HUDEP-2 (cell line): ENCODE measurements at regions not wholly inside any gene's neighbourhood (a gene's known extent, or its start where the extent isn't known, plus 50 kb on each side); places are given as distances from the start of the nearest gene placed in this dataset.
A peak's percentile ranks its signal among the peaks of the same experiment; 100 is the strongest.

Source experiments
- DNase-seq, 76 experiments: peaks; one replicate each; lab custom pipeline; 2025; ENCODE audit not compliant: unreplicated experiment in 76 of 76; lab: John Stamatoyannopoulos, UW

DNA sequence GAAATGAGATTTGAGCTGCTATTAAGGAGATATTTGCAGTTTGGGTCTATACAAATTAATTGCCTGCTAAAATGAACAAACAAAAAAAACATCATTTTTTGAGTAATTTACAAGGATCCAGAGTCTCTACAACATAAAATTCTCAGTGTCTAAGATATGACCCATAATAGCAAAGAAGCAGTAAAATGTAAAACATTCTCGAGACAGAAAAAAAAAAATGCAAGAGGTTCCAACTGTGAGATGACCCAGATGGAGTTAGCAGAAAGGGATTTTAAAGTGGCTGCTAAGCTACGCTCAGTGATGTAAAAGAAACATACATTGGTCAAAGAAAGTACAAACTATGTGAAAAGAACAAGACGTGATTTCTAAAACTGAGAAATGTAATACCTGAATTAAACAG lies 471.0 kb downstream of the SH2D4B start:
- no peak for DNase-seq

DNA sequence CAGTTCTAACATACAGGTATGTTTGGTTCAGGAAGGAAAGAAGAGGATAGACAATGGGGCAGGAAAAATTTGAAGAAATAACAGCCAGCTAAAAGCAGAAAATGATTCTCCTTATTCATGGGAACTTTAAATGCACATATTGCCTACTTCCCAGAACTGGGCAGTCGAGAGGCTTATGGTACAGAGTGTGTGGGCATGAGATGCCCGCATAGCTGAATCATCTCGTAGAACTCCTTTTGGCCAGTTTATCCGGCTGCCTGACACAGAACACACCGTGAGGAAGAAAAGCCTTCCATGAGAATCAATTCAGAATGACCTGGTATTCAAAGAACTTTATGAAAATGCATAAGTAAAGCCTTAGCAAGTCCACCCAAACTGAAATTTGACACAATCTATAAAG lies 471.6 kb downstream of the SH2D4B start:
- DNase-seq = no peak

DNA sequence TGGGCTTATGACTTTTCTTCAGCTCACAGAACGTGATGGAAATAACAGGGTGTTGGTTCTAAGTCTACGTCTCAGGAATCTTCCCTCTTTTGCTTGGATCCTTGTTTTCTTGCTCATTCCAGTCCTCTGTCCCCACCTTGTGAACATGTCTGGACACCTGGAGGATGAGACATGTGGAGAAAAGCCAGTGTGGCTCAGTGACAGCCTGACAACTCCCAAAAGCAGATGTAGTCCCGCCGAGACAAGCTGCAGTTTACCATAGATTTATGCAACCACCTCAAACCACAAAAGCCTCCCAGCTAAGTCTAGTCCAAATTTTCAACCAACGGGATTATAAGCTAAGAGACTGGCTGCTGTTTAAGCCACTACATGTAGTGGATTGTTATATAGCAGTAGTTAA lies 476.1 kb downstream of the SH2D4B start:
- DNase-seq = no peak

DNA sequence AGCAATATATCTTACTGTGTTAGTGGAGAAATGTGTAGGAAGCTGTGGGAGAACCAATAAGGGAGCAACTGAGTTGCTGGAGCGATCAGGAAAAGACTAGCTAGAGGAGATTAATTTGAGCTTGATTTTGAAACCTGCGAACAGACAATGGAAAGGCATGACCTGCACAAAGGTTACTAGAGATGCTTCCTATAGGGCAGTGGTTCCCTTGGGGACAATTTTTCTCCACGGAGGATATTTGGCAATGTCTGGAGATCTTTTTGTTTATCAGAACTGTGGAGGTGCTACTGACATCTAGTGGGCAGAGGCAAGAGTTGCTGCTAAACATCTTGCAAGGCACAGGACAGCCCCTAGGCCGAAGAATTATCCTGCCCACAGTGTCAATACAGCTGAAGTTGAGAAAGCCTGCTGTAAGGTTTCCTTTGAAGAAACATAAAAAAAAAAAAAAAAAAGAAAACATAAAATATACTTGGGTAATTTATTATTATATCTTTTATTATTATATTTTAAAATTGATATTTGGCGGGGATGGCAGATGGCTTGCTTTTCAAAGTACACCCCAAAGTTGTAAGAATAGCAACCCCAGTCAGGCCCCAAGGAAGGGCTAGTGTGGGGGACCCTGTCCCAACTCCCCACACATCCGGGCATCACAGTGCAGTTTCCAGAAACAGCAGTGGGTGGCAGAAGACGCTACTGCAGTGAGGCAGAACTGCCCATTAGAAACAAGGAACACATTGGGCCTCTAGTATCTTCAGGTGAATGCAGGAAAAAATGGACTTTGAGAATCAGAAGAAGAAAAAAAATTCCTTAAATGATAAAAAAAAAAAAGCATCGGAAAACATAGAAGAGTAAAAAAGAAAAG lies 481.6 kb downstream of the SH2D4B start:
- DNase-seq = peak in 9 of 76 experiments; percentile 6 to 25 (median 14)

DNA sequence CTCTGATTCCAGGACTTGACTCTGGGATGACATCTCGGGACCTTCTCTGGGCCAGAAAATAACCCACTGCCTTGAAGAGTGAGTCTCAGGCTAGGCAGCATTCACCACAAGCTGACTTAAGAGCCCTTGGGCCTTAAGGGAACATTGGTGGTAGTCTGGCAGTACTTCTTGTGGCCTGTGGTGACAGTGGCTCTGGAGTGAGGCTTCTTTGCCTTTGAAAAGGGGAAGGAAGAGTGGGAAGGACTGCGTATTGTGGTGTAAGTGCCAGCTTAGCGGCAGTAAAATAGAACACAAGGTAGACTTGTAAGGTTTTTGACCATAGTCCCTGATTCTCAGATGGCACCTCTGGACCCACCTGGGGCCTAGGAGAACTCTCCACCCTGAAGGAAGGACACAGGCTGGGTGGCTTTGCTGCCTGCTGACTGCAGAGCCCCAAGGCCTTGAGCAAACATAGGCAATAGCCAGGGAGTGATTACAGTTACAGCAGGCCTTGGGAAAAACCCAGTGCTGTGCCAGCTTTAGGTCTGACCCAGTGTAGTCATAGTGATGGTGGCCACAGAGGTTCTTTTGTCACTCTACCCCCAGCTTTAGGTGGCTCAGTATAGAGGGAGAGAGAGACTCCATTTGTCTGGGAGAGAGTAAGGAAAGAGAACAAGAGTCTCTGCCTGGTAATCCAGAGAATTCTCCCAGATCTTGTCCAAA lies 483.9 kb downstream of the SH2D4B start:
- no peak for DNase-seq

DNA sequence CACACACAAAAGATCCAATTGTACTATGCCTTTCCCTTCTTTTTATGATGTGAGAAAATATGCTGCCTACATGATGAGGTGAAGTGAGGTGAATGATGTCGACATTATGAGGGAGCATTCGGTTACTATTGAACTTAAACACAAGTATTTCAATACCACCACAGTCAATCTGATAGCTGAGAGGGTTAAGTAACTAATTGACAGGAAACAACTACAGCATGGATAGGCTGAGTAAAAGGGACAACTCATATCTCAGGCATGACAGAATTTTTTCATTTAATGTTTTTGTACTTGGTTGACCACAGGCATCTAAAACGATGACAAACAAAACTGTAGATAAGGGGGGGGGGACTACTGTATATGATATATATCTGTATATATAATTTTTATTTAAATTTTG lies 488.9 kb downstream of the SH2D4B start:
- DNase-seq = no peak

DNA sequence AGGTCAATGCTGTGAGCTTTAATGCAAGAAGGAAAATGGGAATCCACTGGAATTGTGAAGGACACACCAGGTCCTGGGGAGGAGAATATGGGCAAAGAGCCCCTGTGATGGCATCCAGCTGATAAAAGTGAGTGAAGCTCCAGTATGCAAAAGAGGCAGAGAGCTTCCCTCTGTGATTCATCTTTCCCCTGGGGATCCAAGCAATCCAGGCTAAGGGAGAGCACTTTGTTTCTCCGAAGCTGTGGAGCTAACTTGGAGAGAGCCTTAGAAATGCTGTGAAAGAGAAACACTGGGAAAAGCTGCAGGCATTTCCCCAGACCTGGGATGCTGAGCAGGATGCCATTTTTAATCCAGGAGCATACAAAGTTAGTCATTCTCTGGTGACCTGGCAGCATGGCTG lies 489.5 kb downstream of the SH2D4B start:
- DNase-seq = no peak

DNA sequence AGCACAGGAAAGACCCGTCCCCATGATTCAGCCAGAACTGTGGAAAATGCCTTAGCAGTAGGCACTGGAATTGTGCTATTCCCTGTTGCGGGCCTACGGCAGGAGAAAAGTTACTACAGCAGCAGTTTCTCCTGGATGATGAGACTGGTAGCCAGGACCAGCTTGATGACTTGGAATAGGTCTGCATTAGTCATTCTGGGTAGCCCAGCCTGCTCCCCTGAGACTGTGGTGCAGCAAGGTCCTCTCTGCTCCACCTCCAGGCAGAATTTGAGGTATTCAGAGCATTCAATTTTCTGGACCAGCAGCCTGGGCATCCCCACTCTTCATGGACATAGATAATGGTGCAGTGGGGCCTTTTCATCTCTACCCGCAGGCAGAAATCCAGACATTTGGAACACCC lies 490.0 kb downstream of the SH2D4B start:
- DNase-seq = no peak

DNA sequence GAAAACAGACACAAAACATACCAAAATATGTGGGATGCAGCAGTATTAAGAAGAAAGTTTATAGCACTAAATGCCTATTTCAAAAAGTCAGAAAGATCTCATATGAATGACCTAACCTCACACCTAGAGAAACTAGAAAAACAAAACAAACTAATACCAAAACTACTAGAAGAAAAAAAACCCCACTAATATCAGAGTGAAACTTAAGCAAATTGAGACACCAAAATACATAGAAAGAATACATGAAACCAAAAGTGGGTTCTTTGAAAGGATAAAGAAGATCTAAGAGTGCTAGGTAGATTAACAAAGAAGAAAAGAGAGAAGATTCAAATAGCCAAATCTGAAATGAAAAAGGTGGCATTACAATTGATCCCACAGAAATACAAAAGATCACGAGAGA lies 494.1 kb downstream of the SH2D4B start:
- DNase-seq = no peak

DNA sequence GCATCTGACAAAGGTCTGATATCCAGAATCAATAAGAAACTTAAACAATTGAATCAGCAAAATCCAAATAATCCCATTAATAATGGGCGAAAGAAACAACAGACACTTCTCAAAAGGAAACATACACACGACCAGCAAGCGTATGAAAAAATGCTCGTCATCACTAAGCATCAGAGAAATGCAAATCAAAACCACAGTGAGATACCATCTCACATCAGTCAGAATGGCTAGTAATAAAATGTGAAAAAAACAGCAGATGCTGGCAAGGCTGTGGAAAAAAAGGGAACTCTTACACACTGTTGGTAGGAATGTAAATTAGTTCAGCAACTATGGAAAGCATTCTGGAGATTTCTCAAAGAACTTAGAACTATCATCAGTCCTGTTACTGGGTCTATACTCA lies 496.7 kb downstream of the SH2D4B start:
- no peak for DNase-seq

DNA sequence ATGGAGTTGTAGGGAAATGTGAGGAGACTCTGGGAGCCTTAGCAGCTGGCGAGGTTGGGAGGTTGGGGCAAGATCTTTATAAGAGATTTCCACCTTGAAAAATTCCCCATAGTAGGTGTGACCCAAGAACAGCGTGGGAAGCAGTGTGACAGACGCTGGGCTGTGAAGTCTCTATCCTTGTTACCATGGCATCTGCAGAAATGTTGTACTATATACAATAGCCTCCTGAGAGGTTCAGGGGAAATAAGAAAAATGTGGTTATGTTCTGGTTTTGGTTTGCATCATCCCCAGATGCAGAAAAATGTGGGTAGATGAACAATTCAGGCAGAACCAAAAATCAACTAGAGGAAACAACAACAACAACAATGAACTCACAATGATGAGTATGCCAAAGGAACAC lies 498.6 kb downstream of the SH2D4B start:
- no peak for DNase-seq

DNA sequence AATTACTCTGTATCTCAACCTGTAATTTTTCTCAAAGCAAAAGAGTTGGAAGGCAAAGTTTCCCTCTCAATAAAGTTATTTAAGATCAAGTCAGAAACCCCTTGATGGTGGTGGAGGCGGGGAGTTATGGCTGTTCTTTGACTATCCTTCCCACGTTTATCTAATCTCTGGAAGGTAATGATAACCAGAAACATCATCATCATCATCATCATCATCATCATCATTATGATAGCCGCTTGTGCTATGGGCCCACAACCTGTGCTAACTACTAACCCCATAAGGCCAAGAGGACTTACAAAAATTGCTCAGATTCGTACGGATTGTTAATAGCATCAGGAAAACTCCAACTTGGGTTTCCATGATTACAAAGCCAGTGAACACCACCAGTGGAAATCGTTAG lies 502.3 kb downstream of the SH2D4B start:
- no peak for DNase-seq

DNA sequence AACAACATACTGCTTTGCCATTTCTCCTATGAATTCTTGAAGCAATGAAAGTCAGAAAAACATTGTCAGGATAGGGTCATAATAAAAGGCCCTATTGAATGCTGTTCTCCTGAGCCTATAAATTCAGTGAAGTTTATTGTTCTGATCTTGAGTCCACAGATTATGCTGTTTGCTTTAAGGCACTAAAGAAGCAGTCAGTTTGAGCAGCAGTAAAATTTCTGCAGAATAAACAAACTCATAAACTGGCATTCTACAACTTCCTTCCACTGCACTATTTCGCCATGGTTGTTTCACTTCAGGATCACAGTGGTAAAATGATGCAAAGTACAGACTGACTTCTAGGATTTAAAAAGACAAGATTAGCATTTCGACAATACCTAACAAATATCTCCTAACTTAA lies 503.2 kb downstream of the SH2D4B start:
- no peak for DNase-seq

DNA sequence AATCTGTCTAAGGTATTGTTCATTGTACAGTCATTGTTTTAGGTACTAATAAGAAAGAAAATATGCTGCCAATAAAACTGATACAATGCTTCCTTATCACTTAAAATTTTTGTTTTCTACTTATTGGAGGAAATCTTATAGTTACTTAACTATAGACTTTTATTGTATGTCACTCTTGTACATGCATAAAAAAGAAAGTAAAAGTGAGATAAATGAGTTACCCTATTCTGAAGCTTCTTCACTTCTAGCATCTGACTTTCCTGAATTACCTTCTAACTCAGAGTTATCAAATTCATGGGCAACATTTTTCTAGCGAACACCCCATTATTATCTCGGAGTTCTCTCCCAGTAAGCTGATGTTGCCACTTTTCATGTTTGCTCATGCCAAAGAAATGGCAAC lies 504.9 kb downstream of the SH2D4B start:
- DNase-seq = no peak

DNA sequence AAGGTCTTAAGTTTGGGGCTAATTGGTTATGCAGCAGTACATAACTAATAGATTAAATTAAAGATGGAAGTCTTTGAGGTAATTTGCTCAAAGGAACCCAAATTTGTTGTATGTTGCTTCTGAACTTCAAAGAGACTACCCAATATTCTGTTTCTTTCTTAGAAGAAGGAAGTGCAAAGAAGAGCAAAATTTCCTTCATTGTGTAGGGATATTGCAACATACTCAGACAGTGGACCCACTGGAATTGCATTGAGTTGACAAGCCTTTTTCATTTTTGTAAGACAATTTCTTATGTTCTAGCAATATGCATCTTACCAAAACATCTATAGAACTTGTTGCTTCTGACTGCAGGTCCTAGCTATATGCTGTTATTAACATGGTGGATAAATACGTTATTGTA lies 527.8 kb downstream of the SH2D4B start:
- no peak for DNase-seq

DNA sequence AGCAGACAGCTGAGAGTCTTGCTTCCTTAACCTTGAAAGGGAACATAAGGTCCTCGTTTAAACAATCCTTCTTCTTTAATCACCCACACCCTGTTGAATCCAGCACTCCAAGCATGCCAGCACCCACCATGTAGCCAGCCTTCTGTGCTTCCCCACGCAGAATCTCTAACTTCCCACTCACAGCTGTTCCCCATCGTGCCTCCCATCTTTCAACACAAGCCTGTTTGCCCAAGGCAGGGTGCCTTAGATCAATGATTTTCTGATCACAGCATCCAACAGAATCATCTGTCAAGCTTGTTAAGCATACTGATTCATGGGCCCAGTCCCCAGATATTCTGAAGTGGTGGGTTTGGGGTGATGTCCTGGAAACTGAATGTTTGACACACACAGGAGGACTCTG lies 530.8 kb downstream of the SH2D4B start:
- DNase-seq = no peak

DNA sequence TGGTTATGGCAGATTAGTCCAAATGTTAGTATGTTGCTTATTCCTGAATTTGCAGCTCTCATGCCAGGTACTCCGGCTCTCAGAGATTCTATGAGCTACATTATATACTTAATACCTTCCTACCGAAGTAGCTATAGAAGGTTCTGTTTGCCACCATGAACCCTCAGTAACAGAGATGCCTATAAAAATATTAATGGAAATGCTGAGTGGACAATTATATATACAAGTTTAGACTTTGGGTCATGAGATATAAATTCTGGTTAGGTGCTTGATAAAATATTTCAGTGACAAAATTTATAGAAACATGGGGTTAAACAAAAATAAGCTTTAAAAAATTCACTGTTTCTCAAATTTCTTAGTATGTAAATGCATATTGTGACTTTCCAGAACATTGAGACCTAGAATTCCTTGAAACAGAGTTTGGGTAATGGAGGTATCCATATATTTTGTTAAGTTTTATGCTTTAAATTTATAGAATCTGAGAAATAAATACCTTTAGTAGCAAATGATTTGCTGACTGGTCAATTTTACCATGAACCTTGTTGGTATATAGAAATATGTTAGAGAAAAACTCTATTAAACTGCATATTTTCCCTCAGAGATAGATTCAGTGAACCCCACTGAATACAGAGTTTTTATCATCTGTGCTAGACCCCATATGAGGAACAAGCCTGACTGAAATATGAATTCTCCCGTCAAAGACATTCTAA lies 533.5 kb downstream of the SH2D4B start:
- DNase-seq = no peak

DNA sequence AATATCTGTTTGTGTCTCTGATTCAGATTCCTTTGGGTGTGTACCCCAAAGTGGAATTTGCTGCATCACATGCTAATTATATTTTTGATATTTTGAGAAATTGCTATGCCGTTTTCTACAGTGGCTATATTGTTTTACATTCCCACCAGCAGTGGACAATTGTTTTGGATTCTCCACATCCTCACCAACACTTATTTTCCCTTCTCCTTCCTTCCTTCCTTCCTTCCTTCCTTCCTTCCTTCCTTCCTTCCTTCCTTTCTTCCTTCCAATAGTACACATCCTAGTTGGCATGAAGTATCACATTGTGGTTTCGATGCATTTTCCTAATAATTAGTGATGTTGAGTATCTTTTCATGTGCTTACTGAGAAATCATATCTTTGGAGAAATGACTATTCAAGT lies 535.5 kb downstream of the SH2D4B start:
- DNase-seq = no peak

DNA sequence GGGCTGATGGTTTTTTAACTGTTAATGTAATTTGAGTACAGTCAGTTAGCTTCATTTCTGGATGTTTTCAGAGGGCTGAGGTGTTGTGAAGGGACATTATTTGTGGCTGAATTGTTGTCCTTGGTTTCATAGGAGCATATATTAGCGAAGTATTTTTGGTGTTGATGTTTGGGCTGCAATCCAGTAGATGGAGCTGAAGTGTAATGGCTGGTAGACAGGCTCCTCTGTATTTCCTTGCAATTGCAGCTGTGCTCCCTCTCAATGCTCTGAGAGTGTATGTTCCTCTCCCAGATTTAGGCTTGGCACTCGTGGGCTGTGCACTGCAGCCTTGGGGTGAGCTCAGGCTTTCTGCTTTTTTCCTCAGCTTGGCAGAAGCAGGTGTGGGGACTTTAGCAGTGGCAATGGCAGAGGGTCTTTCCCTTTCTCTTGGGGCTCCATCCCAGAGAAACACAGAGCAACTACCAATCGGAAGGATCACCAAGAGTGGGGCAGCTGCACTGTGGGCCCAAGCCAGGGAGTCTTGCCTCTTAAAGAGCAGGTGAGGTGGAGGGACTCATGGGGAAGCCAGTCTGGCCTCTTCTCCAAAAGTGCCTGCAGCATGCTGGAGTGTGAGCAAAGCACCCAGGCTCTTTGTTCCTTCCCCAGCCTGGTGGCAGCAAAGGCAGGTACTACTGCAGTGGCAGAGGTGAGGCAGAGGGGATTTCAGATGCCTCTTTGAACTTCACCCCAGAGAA lies 544.4 kb downstream of the SH2D4B start:
- DNase-seq = peak in 1 of 76 experiments; percentile 0

DNA sequence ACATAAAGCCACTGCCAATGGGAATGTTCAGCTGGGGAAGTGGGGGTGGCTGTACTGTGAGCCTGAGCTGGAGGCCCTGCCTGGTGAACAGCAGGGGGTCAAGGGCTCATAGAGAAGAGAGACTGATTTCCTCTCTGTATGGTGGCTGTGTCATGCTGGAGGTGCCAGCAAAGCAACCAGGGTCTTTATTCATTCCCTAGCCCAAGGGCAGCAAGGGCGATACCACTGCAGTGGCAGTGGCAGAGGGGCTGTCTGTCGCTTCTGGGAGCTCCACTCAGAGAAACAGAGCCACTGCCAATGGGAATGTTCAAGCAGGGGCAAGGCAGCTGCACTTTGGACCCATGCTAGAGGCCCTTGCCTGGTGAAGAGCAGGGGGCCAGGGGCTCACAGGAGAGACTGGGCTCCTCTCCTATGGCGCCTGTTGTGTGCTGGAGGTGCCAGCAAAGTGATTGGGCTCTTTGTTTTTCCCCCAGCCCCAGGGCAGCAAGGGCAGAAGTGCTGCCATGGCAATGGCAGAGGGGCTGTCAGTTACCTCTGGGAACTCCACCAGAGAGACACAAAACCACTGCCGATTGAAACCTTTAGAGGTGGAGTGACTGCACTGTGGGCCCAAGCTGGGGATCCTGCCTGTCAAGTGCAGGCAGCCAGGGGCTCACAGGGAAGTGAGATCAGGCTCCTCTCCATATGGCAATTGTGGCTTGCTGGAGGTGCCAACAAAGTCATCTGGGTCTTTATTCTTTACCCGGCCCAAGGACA lies 545.1 kb downstream of the SH2D4B start:
- DNase-seq = no peak
